ENCODE measurements at regions not wholly inside any gene's neighbourhood (a gene's known extent, or its start where the extent isn't known, plus 50 kb on each side); places are given as distances from the start of the nearest gene placed in this dataset.

GRCh38 chr7:37601321-37601720 is 82.2 kb upstream of the GPR141 start:
- Histone ChIP-seq H3K27ac (ENCODE audit: extremely low read depth, low read depth, low read length) (no peak overlapping the region), H3K36me3 (ENCODE audit: control insufficient read depth in 2 of 2, insufficient read depth in 1 of 2, low read length in 2 of 2) (no peaks in the 10 kb centered on the region), H3K4me3 (ENCODE audit: low read depth, low read length) (no peak overlapping the region), H3K4me1 (ENCODE audit: control insufficient read depth, insufficient read depth, low read length) (no peaks in the 10 kb centered on the region), H3K9me3 (ENCODE audit: control insufficient read depth, insufficient read depth, low read depth, low read length) (no peaks in the 10 kb centered on the region)
- ChIA-PET CTCF (no interaction called here), POLR2A (no interaction called here)
- no peak for TF ChIP-seq ZNF501 (tag by site-specific recombination; IDR thresholded peaks at IDR 0.05)
- TF ChIP-seq ZBTB8A (tag by site-specific recombination; IDR thresholded peaks at IDR 0.05) = no peak
- TF ChIP-seq ZNF558 (tag by site-specific recombination; IDR thresholded peaks at IDR 0.05) = no peak
- no peak for TF ChIP-seq ZNF350 (tag by site-specific recombination; IDR thresholded peaks at IDR 0.05)
- TF ChIP-seq ZNF510 (tag by site-specific recombination; IDR thresholded peaks at IDR 0.05; ENCODE audit: insufficient replicate concordance) = no peak
- no peak for TF ChIP-seq ZNF518A (tag by site-specific recombination; conservative IDR thresholded peaks at IDR 0.05; ENCODE audit: low read depth)
- TF ChIP-seq SCRT2 (tag by site-specific recombination; IDR thresholded peaks at IDR 0.05) = no peak
- TF ChIP-seq, protein P1, sequence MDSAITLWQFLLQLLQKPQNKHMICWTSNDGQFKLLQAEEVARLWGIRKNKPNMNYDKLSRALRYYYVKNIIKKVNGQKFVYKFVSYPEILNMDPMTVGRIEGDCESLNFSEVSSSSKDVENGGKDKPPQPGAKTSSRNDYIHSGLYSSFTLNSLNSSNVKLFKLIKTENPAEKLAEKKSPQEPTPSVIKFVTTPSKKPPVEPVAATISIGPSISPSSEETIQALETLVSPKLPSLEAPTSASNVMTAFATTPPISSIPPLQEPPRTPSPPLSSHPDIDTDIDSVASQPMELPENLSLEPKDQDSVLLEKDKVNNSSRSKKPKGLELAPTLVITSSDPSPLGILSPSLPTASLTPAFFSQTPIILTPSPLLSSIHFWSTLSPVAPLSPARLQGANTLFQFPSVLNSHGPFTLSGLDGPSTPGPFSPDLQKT (IDR thresholded peaks at IDR 0.05; ENCODE audit: borderline replicate concordance, low read depth, low read length) = no peak

DNA sequence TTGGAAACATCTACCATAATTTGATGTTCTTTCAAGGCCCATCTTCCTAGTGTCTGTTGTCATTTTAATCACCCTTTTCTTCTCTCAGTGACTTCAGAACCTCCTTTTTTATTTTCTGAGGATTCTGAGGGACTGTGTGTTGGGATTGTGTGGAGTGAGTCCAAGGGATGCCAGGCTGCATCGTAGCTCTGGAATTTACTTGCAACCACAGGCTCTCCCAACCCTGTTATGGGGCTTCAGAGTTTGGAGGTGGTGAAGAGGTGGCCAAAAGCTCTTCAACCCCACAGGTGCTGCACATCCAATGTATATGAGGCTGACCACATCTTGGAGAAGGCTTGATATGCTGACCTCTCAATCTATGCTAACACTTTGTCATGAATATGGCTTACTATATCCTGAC is 79.5 kb upstream of the GPR141 start:
- CTCF ChIA-PET = no interaction called here
- Histone ChIP-seq H3K4me1 (ENCODE audit: control insufficient read depth, insufficient read depth, low read length) (no peaks in the 10 kb centered on the region), H3K4me3 (ENCODE audit: low read depth, low read length) (no peak overlapping the region), H3K27ac (ENCODE audit: extremely low read depth, low read depth, low read length) (no peak overlapping the region), H3K36me3 (ENCODE audit: control insufficient read depth in 2 of 2, insufficient read depth in 1 of 2, low read length in 2 of 2) (no peaks in the 10 kb centered on the region), H3K9me3 (ENCODE audit: control insufficient read depth, insufficient read depth, low read depth, low read length) (no peaks in the 10 kb centered on the region)
- POLR2A ChIA-PET = no interaction called here
- TF ChIP-seq, protein P2, sequence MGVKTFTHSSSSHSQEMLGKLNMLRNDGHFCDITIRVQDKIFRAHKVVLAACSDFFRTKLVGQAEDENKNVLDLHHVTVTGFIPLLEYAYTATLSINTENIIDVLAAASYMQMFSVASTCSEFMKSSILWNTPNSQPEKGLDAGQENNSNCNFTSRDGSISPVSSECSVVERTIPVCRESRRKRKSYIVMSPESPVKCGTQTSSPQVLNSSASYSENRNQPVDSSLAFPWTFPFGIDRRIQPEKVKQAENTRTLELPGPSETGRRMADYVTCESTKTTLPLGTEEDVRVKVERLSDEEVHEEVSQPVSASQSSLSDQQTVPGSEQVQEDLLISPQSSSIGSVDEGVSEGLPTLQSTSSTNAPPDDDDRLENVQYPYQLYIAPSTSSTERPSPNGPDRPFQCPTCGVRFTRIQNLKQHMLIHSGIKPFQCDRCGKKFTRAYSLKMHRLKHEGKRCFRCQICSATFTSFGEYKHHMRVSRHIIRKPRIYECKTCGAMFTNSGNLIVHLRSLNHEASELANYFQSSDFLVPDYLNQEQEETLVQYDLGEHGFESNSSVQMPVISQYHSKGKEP (tag by site-specific recombination; IDR thresholded peaks at IDR 0.05) = no peak
- TF ChIP-seq ZNF146 (tag by site-specific recombination; IDR thresholded peaks at IDR 0.05) = no peak
- TF ChIP-seq ZNF670 (tag by site-specific recombination; IDR thresholded peaks at IDR 0.05; ENCODE audit: low read depth) = no peak
- no peak for TF ChIP-seq ZNF155 (tag by site-specific recombination; IDR thresholded peaks at IDR 0.05)
- TF ChIP-seq ZNF354C (tag by site-specific recombination; IDR thresholded peaks at IDR 0.05; ENCODE audit: borderline replicate concordance, low read depth) = no peak
- TF ChIP-seq ZNF16 (tag by site-specific recombination; IDR thresholded peaks at IDR 0.05; ENCODE audit: low read depth) = no peak
- no peak for TF ChIP-seq EGR2 (tag by site-specific recombination; IDR thresholded peaks at IDR 0.05; ENCODE audit: low read depth)
- TF ChIP-seq ZNF132 (tag by site-specific recombination; IDR thresholded peaks at IDR 0.05; ENCODE audit: borderline replicate concordance) = no peak
- no peak for TF ChIP-seq KLF9 (tag by site-specific recombination; IDR thresholded peaks at IDR 0.05; ENCODE audit: low read depth)
- no peak for TF ChIP-seq OSR2 (tag by site-specific recombination; IDR thresholded peaks at IDR 0.05)
- TF ChIP-seq ZNF248 (tag by site-specific recombination; IDR thresholded peaks at IDR 0.05) = no peak
- no peak for TF ChIP-seq ZNF544 (tag by site-specific recombination; IDR thresholded peaks at IDR 0.05)
- TF ChIP-seq ZNF707 (tag by site-specific recombination; IDR thresholded peaks at IDR 0.05) = no peak
- no peak for TF ChIP-seq ZSCAN5A (tag by site-specific recombination; IDR thresholded peaks at IDR 0.05)
- no peak for TF ChIP-seq INSM2 (tag by site-specific recombination; IDR thresholded peaks at IDR 0.05)
- no peak for TF ChIP-seq REPIN1 (tag by site-specific recombination; IDR thresholded peaks at IDR 0.05; ENCODE audit: low read depth)
- no peak for TF ChIP-seq ZNF585B (tag by site-specific recombination; IDR thresholded peaks at IDR 0.05)

All from HEK293 (cell line).